Activated CD4-positive, alpha-beta T cell treated with anti-CD3 and anti-CD28 coated beads for 1 hour (primary cell): ENCODE measurements at regions not wholly inside any gene's neighbourhood (a gene's known extent, or its start where the extent isn't known, plus 50 kb on each side); places are given as distances from the start of the nearest gene placed in this dataset.
"Not testable (repeated sequence)": the region's sequence is repeated elsewhere in the genome, so short reads cannot be mapped to it uniquely, and the experiment has no call there.

Experiments
- DNase-seq: peaks from one replicate; pipeline ENCODE4 v3.0.0-alpha.2; 2020

GRCh38 chr2:146734042-146734820, 1110.6 kb upstream of the ACVR2A start:
- DNase-seq, result no peak

- DNase-seq, result no peak
Observed at GRCh38 chr2:146730882-146731281, 1113.9 kb upstream of the ACVR2A start.

GRCh38 chr2:146721486-146721885, 1123.3 kb upstream of the ACVR2A start:
- DNase-seq, result no peak

GRCh38 chr2:146720170-146720569, 1124.7 kb upstream of the ACVR2A start:
- no peak for DNase-seq

- DNase-seq, result no peak
Observed at GRCh38 chr2:146716591-146716990, 1128.2 kb upstream of the ACVR2A start.

GRCh38 chr2:146709004-146709403, 1135.8 kb upstream of the ACVR2A start:
- DNase-seq, result no peak

- DNase-seq, result no peak
Observed at GRCh38 chr2:146701183-146701582, 1143.6 kb upstream of the ACVR2A start.

GRCh38 chr2:146697307-146697706, 1147.5 kb upstream of the ACVR2A start:
- DNase-seq, result no peak

GRCh38 chr2:146696787-146697186, 1148.0 kb upstream of the ACVR2A start:
- DNase-seq, result not testable (repeated sequence)

- DNase-seq, result no peak
Observed at GRCh38 chr2:146681991-146682390, 1162.8 kb upstream of the ACVR2A start.

- no peak for DNase-seq
Observed at GRCh38 chr2:146678516-146678915, 1166.3 kb upstream of the ACVR2A start.

- no peak for DNase-seq
Observed at GRCh38 chr2:146677280-146677679, 1167.5 kb upstream of the ACVR2A start.

- no peak for DNase-seq
Observed at GRCh38 chr2:146669735-146670134, 1175.1 kb upstream of the ACVR2A start.

GRCh38 chr2:146666340-146666739, 1178.5 kb upstream of the ACVR2A start:
- no peak for DNase-seq

- no peak for DNase-seq
Observed at GRCh38 chr2:146665800-146666199, 1179.0 kb upstream of the ACVR2A start.

GRCh38 chr2:146661473-146662096, 1183.2 kb upstream of the ACVR2A start:
- DNase-seq, result no peak

GRCh38 chr2:146659976-146660375, 1184.9 kb upstream of the ACVR2A start:
- no peak for DNase-seq

GRCh38 chr2:146652311-146652710, 1192.5 kb upstream of the ACVR2A start:
- DNase-seq, result no peak

GRCh38 chr2:146651361-146651760, 1193.5 kb upstream of the ACVR2A start:
- no peak for DNase-seq

GRCh38 chr2:146642066-146642465, 1202.8 kb upstream of the ACVR2A start:
- no peak for DNase-seq

GRCh38 chr2:146634230-146635097, 1210.4 kb upstream of the ACVR2A start:
- no peak for DNase-seq

GRCh38 chr2:146633159-146633558, 1211.7 kb upstream of the ACVR2A start:
- DNase-seq, result no peak

- DNase-seq, result no peak
Observed at GRCh38 chr2:146632707-146633106, 1212.1 kb upstream of the ACVR2A start.
